Gastroesophageal sphincter (tissue), 3 donors: ENCODE measurements at regions not wholly inside any gene's neighbourhood (a gene's known extent, or its start where the extent isn't known, plus 50 kb on each side); places are given as distances from the start of the nearest gene placed in this dataset.

Source experiments
- EP300 ChIP-seq: sonication (generic); formaldehyde crosslinking; IDR thresholded peaks from one replicate; pipeline ENCODE4 v1.6.1; 2017; ENCODE audit warnings: antibody characterized with exemption, mild to moderate bottlenecking
- POLR2A ChIP-seq, 2 donors: fragments of 450-650 bp; IDR thresholded peaks; one replicate each; pipeline ENCODE4 v1.6.1; 2017; ENCODE audit warnings: antibody characterized with exemption in 2 of 2, mild to moderate bottlenecking in 2 of 2, moderate library complexity in 1 of 2
- POLR2AphosphoS5 ChIP-seq: sonication (generic); formaldehyde crosslinking; IDR thresholded peaks from one replicate; pipeline ENCODE4 v1.6.1; 2017; ENCODE audit warnings: antibody characterized with exemption
- TF ChIP-seq, protein P1 (sequence below), 4 experiments: fragments of 200-600 bp in 2 of 4; fragments of 450-650 bp in 2 of 4; sonication (generic) in 1 of 4; IDR thresholded peaks; one replicate each; pipeline ENCODE4 v1.5.1; 2017 to 2019; ENCODE audit warnings: antibody characterized with exemption in 4 of 4, mild to moderate bottlenecking in 2 of 4, moderate library complexity in 2 of 4

DNA sequence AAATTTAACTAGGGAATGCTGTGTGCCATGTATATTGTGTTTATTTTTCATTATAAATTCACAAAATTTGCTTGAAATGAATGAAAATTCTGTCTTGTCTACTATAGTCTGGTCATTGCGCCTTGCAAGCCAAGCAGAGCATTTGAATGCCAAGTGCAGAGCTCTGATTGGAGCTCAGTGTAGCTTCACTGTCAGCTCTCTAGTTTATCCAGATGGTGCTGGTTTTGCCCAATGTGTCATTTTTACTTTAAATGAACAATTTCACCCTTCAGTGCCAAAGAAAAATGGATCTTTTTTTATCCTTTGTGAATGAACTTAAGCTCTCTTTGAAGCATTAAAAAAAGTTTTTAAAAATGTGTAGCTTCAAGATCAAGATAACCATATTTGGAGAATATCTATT, 225.6 kb upstream of the CACNA2D1 start:
- TF ChIP-seq, protein P1, sequence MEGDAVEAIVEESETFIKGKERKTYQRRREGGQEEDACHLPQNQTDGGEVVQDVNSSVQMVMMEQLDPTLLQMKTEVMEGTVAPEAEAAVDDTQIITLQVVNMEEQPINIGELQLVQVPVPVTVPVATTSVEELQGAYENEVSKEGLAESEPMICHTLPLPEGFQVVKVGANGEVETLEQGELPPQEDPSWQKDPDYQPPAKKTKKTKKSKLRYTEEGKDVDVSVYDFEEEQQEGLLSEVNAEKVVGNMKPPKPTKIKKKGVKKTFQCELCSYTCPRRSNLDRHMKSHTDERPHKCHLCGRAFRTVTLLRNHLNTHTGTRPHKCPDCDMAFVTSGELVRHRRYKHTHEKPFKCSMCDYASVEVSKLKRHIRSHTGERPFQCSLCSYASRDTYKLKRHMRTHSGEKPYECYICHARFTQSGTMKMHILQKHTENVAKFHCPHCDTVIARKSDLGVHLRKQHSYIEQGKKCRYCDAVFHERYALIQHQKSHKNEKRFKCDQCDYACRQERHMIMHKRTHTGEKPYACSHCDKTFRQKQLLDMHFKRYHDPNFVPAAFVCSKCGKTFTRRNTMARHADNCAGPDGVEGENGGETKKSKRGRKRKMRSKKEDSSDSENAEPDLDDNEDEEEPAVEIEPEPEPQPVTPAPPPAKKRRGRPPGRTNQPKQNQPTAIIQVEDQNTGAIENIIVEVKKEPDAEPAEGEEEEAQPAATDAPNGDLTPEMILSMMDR (IDR thresholded peaks at IDR 0.05): no peak
- TF ChIP-seq POLR2AphosphoS5 (no peak), POLR2A (IDR thresholded peaks at IDR 0.05) (no peak), EP300 (no peak)
